ENCODE measurements at regions not wholly inside any gene's neighbourhood (a gene's known extent, or its start where the extent isn't known, plus 50 kb on each side); places are given as distances from the start of the nearest gene placed in this dataset.

DNA sequence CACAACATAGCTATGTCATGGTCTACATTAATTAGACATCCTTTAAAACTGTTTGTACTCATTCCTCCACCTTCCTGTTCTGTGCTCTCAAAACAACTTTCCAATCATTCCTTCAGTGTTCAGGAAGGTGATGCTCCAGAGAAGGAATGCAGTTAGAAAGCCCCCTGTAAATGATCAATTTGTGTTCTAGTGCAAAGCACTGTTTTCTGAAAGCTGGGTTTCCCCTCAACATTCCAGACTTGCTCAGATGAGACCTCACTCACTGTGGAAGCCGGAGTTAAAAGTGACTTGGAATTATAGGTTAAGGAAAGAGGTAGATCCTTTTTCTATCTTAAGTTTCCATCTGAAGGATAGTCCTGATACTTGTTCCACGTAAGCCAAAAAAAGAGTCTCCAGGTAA lies 95.9 kb downstream of the BMP2 start:
- intact Hi-C loops (cut with DNase I), result no loop called here
- Histone ChIP-seq H3K4me3 (no peak overlapping the region), H3K36me3 (no peaks in the 10 kb centered on the region), H3K4me1 (no peaks in the 10 kb centered on the region), H3K9me3 (no peaks in the 10 kb centered on the region), H3K27me3 (no peaks in the 10 kb centered on the region), H3K27ac (no peak overlapping the region)
- DNase-seq, result no peak
- no peak for ATAC-seq
- WGBS, 2 donors, result 52 to 59% methylated on average over 2 of the region's 2 CpGs
- no peak for FAIRE-seq
- TF ChIP-seq, protein P1, sequence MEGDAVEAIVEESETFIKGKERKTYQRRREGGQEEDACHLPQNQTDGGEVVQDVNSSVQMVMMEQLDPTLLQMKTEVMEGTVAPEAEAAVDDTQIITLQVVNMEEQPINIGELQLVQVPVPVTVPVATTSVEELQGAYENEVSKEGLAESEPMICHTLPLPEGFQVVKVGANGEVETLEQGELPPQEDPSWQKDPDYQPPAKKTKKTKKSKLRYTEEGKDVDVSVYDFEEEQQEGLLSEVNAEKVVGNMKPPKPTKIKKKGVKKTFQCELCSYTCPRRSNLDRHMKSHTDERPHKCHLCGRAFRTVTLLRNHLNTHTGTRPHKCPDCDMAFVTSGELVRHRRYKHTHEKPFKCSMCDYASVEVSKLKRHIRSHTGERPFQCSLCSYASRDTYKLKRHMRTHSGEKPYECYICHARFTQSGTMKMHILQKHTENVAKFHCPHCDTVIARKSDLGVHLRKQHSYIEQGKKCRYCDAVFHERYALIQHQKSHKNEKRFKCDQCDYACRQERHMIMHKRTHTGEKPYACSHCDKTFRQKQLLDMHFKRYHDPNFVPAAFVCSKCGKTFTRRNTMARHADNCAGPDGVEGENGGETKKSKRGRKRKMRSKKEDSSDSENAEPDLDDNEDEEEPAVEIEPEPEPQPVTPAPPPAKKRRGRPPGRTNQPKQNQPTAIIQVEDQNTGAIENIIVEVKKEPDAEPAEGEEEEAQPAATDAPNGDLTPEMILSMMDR (IDR thresholded peaks at IDR 0.05), result no peak

DNA sequence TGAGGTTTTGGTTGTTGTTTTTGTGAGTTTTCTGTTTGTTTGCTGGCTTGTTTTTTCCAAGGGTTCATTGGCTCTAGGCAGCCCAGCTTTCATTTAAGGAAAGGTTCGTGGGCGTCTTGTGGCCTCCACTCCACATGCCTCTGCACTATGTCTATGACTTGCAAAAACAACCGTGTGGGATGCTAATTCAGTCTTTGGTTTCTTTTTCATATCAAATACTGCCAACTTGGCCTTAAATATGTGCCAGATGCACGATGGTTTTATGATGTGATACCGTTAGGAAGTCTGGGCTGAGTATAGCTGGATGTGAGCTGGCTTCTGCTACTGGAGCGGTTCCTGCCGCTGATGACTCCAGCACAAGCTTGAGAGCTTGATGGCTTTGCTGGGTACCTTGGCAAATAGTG lies 96.3 kb downstream of the BMP2 start:
- Histone ChIP-seq H3K27ac (no peak overlapping the region), H3K4me3 (no peak overlapping the region), H3K4me1 (no peaks in the 10 kb centered on the region), H3K36me3 (no peaks in the 10 kb centered on the region), H3K9me3 (no peaks in the 10 kb centered on the region), H3K27me3 (no peaks in the 10 kb centered on the region)
- 55 to 75% methylated on average over 7 of the region's 7 CpGs for WGBS, 2 donors
- no peak for ATAC-seq
- intact Hi-C loops (cut with DNase I), result no loop called here
- no peak for FAIRE-seq
- TF ChIP-seq, protein P1 (IDR thresholded peaks at IDR 0.05), result no peak
- no peak for DNase-seq

DNA sequence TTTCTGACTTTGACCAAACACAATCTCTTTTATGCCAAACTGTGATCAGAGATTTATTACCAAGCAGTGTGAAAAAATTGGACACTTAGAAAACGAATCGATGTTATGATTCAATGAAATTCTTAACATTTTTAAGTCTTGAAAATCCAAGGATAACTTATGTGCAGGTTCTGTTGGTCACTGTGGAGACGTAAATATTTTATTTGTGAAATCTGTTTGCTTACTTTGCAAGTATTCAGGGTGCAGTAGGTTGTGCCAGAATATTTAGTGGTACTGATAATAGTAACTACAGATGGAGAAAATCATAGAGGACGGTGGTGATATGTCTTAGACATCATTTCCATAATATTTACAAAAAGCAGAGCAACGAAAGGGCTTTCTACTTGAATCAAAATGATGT lies 97.3 kb downstream of the BMP2 start:
- H3K27me3 ChIP-seq, result no peaks in the 10 kb centered on the region
- FAIRE-seq (no peak), DNase-seq (no peak), ATAC-seq (no peak)
- intact Hi-C loops (cut with DNase I), result no loop called here
- H3K36me3 ChIP-seq, result no peaks in the 10 kb centered on the region
- H3K9me3 ChIP-seq, result no peaks in the 10 kb centered on the region
- no peak overlapping the region for H3K4me3 ChIP-seq
- H3K27ac ChIP-seq, result no peak overlapping the region
- 37% methylated on average over 5 of the region's 5 CpGs for WGBS, 2 donors
- H3K4me1 ChIP-seq, result no peaks in the 10 kb centered on the region
- TF ChIP-seq, protein P1 (IDR thresholded peaks at IDR 0.05), result no peak

DNA sequence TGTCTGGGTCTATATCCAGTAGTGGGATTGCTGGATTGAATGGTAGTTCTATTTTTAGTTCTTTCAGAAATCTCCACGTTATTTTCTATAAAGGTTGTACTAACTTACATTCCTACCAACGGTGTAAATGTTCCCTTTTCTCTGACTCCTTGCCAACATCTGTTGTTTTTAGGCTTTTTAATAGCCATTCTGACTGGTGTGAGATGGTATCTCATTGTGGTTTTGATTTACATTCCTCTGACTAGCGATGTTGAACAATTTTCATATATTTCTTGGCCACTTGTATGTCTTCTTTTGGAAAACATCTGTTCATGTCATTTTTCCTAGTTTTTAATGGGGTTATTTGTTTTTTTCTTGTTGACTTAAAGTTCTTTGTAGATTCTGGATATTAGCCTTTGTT lies 99.3 kb downstream of the BMP2 start:
- intact Hi-C loops (cut with DNase I), result no loop called here
- ATAC-seq (no peak), FAIRE-seq (no peak), DNase-seq (no peak)
- no peaks in the 10 kb centered on the region for H3K9me3 ChIP-seq
- no peaks in the 10 kb centered on the region for H3K36me3 ChIP-seq
- WGBS, 2 donors, result 51 to 56% methylated on average over 3 of the region's 3 CpGs
- no peak overlapping the region for H3K27ac ChIP-seq
- H3K27me3 ChIP-seq, result no peaks in the 10 kb centered on the region
- TF ChIP-seq, protein P1 (IDR thresholded peaks at IDR 0.05), result no peak
- no peaks in the 10 kb centered on the region for H3K4me1 ChIP-seq
- no peak overlapping the region for H3K4me3 ChIP-seq

DNA sequence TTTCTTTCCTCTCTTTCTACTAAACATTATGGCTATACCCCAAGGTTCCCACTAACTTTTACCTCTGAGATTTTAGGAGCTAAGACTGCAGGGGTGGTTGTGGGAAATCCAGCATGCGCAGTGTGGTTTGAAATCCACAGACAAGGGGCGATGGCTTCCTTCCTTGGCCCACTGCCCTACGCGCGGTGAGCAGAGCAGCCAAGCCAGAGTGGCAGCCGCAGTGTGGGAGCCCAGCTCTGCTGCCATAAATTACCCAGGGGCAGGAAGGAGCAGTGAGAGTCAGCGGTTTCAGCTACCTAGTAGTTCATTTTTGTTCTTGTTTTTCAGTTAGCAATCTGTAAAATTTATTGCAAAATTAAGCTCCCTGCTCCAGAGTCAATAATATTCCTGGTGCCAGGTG lies 101.4 kb downstream of the BMP2 start:
- H3K27ac ChIP-seq, result no peak overlapping the region
- H3K4me1 ChIP-seq, result no peaks in the 10 kb centered on the region
- H3K9me3 ChIP-seq, result no peaks in the 10 kb centered on the region
- FAIRE-seq (no peak), ATAC-seq (no peak), DNase-seq (no peak)
- peaks cover 0 to 6% (median 0%) of the 10 kb centered on the region in 4 donors for H3K27me3 ChIP-seq
- 75 to 81% methylated on average over 7 of the region's 7 CpGs for WGBS, 2 donors
- TF ChIP-seq, protein P1 (IDR thresholded peaks at IDR 0.05), result no peak
- intact Hi-C loops (cut with DNase I), result no loop called here
- no peak overlapping the region for H3K4me3 ChIP-seq
- no peaks in the 10 kb centered on the region for H3K36me3 ChIP-seq
